Keratinocyte (primary cell): ENCODE measurements at regions not wholly inside any gene's neighbourhood (a gene's known extent, or its start where the extent isn't known, plus 50 kb on each side); places are given as distances from the start of the nearest gene placed in this dataset.

ENCODE experiments used
- DNase-seq: peaks from one replicate; pipeline ENCODE4 v3.0.0-alpha.2; 2011; ENCODE audit warnings: low read depth, missing footprints, low spot score
- FAIRE-seq: peaks from 2 replicates; lab custom pipeline; 2011; peaks lifted over from hg19 to GRCh38; lab: Jason Lieb, UNC
- H2AFZ ChIP-seq: 2 replicates; pipeline ENCODE4 v1.6.0; 2012; ENCODE audit warnings: low read length, control low read depth, inconsistent platforms; ENCODE audit not compliant: control insufficient read depth
- H3K27ac ChIP-seq: 2 replicates; pipeline ENCODE4 v1.5.1; 2011; ENCODE audit warnings: low read length; ENCODE audit not compliant: control insufficient read depth, insufficient read depth
- H3K27me3 ChIP-seq: 3 replicates; pipeline ENCODE4 v1.6.0; 2011; ENCODE audit warnings: low read length; ENCODE audit not compliant: control insufficient read depth, insufficient read depth; ENCODE audit errors: extremely low read depth
- H3K36me3 ChIP-seq, 2 experiments: 2 replicates in 1 of 2; 3 replicates in 1 of 2; pipeline ENCODE4 v1.5.1; 2011; ENCODE audit warnings: low read length in 2 of 2, mild to moderate bottlenecking in 1 of 2; ENCODE audit not compliant: control insufficient read depth in 2 of 2, insufficient read depth in 2 of 2; ENCODE audit errors: extremely low read depth in 1 of 2
- H3K4me1 ChIP-seq: 3 replicates; pipeline ENCODE4 v1.5.1; 2011; ENCODE audit warnings: low read length; ENCODE audit not compliant: control insufficient read depth, insufficient read depth; ENCODE audit errors: extremely low read depth
- H3K4me2 ChIP-seq: 3 replicates; pipeline ENCODE4 v1.6.0; 2011; ENCODE audit warnings: low read depth, low read length; ENCODE audit not compliant: control insufficient read depth, insufficient read depth; ENCODE audit errors: extremely low read depth
- H3K4me3 ChIP-seq, 3 experiments: fragments of 200-600 bp in 1 of 3; sonication (generic) in 1 of 3; 2 replicates in 2 of 3; 3 replicates in 1 of 3; pipeline ENCODE4 v1.5.1; 2011 to 2016; ENCODE audit warnings: low read length in 3 of 3, mild to moderate bottlenecking in 3 of 3, control low read depth in 2 of 3, inconsistent platforms in 1 of 3, low read depth in 1 of 3, mixed read lengths in 1 of 3, mixed run types in 1 of 3, moderate library complexity in 1 of 3; ENCODE audit not compliant: control insufficient read depth in 2 of 3, insufficient read depth in 2 of 3; ENCODE audit errors: extremely low read depth in 1 of 3
- H3K79me2 ChIP-seq: 2 replicates; pipeline ENCODE4 v1.6.0; 2012; ENCODE audit warnings: low read length; ENCODE audit not compliant: control insufficient read depth, insufficient read depth
- H3K9ac ChIP-seq: 3 replicates; pipeline ENCODE4 v1.6.0; 2011; ENCODE audit warnings: low read length; ENCODE audit not compliant: control insufficient read depth, insufficient read depth; ENCODE audit errors: extremely low read depth
- H3K9me1 ChIP-seq: 3 replicates; pipeline ENCODE4 v1.6.0; 2011; ENCODE audit warnings: low read length; ENCODE audit not compliant: control insufficient read depth, insufficient read depth; ENCODE audit errors: extremely low read depth
- H3K9me3 ChIP-seq: 2 replicates; pipeline ENCODE4 v1.5.1; 2012; ENCODE audit warnings: low read depth, low read length; ENCODE audit not compliant: control insufficient read depth
- H4K20me1 ChIP-seq: 3 replicates; pipeline ENCODE4 v1.6.0; 2011; ENCODE audit warnings: low read length; ENCODE audit not compliant: control insufficient read depth, insufficient read depth; ENCODE audit errors: extremely low read depth
- EZH2 ChIP-seq: IDR thresholded peaks from one replicate; pipeline ENCODE4 v1.6.1; 2012; ENCODE audit warnings: inconsistent platforms, mild to moderate bottlenecking, low read length, moderate library complexity
- dilution Hi-C: fragments of 300-500 bp; cut with MboI; formaldehyde crosslinking; loops from one replicate; pipeline ENCODE4 v1.7.0; 2020; ENCODE audit warnings: low sequenced_read_pairs; ENCODE audit not compliant: extremely low pct_ligation_motif_present
- TF ChIP-seq, protein P1 (sequence below), 3 experiments: IDR thresholded peaks in 1 of 3; conservative IDR thresholded peaks in 1 of 3; optimal IDR thresholded peaks in 1 of 3; 2 replicates in 2 of 3; 3 replicates in 1 of 3; pipeline versions ENCODE3 to v1.5.1; 2011; ENCODE audit warnings: low read length in 3 of 3, mild to moderate bottlenecking in 3 of 3, moderate library complexity in 2 of 3, control low read depth in 1 of 3, inconsistent platforms in 1 of 3; ENCODE audit not compliant: insufficient read depth in 2 of 3; ENCODE audit errors: extremely low read depth in 1 of 3

DNA sequence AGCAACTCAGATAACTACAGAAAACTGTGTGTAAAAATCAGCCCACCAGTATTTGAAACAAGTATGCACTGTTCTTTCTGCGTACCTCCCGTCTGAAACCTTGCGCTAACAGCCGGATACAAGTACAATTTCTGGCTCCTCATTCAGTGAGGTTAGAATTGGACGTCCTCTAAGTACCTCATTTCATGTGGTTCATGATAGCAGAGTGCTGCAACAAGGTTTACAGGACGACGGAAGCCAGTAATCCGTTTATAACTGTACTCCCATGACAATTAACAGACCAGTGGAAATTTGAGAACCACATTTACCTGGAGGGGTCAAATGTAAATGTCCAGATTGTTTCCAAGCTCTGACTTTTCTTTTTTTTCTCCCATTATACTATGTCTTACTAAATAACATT, 52.9 kb upstream of the TENM3 start:
- FAIRE-seq = no peak
- H3K9me3 ChIP-seq = no peaks in the 10 kb centered on the region
- no peak overlapping the region for H3K9ac ChIP-seq
- dilution Hi-C loops = no loop called here
- no peak overlapping the region for H2AFZ ChIP-seq
- peaks cover 46% of the 10 kb centered on the region for H3K4me1 ChIP-seq
- no peak for DNase-seq
- no peak overlapping the region for H3K4me3 ChIP-seq
- no peaks in the 10 kb centered on the region for H3K36me3 ChIP-seq
- no peaks in the 10 kb centered on the region for H3K9me1 ChIP-seq
- H4K20me1 ChIP-seq = no peaks in the 10 kb centered on the region
- no peaks in the 10 kb centered on the region for H3K27me3 ChIP-seq
- peaks cover 19% of the 10 kb centered on the region for H3K79me2 ChIP-seq
- TF ChIP-seq, protein P1, sequence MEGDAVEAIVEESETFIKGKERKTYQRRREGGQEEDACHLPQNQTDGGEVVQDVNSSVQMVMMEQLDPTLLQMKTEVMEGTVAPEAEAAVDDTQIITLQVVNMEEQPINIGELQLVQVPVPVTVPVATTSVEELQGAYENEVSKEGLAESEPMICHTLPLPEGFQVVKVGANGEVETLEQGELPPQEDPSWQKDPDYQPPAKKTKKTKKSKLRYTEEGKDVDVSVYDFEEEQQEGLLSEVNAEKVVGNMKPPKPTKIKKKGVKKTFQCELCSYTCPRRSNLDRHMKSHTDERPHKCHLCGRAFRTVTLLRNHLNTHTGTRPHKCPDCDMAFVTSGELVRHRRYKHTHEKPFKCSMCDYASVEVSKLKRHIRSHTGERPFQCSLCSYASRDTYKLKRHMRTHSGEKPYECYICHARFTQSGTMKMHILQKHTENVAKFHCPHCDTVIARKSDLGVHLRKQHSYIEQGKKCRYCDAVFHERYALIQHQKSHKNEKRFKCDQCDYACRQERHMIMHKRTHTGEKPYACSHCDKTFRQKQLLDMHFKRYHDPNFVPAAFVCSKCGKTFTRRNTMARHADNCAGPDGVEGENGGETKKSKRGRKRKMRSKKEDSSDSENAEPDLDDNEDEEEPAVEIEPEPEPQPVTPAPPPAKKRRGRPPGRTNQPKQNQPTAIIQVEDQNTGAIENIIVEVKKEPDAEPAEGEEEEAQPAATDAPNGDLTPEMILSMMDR (optimal IDR thresholded peaks at IDR 0.05 in 1 of 3, IDR thresholded peaks at IDR 0.05 in 1 of 3, conservative IDR thresholded peaks at IDR 0.05 in 1 of 3; ENCODE audit: extremely low read depth in 1 of 3, insufficient read depth in 2 of 3, low read length in 3 of 3) = no peak
- no peak for TF ChIP-seq EZH2
- no peak overlapping the region for H3K4me2 ChIP-seq
- H3K27ac ChIP-seq = no peak overlapping the region

DNA sequence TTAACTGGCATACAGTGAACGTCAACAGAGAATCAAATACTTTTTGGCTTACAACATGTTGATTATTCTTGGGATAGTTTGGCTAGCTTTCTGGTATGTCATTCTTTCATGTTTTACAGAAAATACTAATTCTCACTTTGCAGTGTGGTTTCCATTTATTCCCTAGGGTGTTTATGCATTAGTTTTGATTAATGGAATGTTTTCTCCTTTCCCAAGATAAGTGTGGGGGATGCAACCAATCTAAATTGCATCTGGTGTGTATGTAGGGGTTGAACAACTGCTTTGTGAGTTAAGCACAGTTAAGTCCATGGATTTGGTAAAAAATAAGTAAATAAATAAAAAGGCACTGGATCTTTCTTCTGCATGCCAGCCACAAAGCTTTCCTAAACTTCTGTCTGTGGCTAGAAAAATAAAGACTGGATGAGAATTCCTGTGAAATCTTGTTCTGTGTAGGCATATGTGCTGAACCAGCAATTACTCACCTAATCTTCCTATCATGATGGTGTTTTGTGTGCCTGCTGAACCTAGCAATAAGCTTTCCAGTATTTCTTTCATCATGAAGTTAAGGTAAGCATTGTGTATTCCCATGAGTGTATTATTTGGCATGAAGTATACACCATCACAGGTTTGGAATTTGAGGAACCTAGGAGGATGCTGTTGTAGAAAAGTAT, 50.6 kb upstream of the TENM3 start:
- FAIRE-seq (peak; percentile 71), DNase-seq (peak; percentile 57)
- H2AFZ ChIP-seq = no peak overlapping the region
- H4K20me1 ChIP-seq = no peaks in the 10 kb centered on the region
- dilution Hi-C loops = no loop called here
- H3K9me3 ChIP-seq = no peaks in the 10 kb centered on the region
- no peak overlapping the region for H3K9ac ChIP-seq
- no peak for TF ChIP-seq EZH2
- TF ChIP-seq, protein P1 (optimal IDR thresholded peaks at IDR 0.05 in 1 of 3, IDR thresholded peaks at IDR 0.05 in 1 of 3, conservative IDR thresholded peaks at IDR 0.05 in 1 of 3; ENCODE audit: extremely low read depth in 1 of 3, insufficient read depth in 2 of 3, low read length in 3 of 3) = no peak
- H3K36me3 ChIP-seq = no peaks in the 10 kb centered on the region
- H3K4me2 ChIP-seq = peak overlapping the region; percentile 46
- peak overlapping the region in 2 of 3 experiments; percentile 4 to 28 for H3K4me3 ChIP-seq
- no peaks in the 10 kb centered on the region for H3K27me3 ChIP-seq
- H3K4me1 ChIP-seq = peaks cover 46% of the 10 kb centered on the region
- peaks cover 28% of the 10 kb centered on the region for H3K79me2 ChIP-seq
- peak overlapping the region; percentile 42 for H3K27ac ChIP-seq
- H3K9me1 ChIP-seq = no peaks in the 10 kb centered on the region
